HEK293 (cell line): ENCODE measurements at regions not wholly inside any gene's neighbourhood (a gene's known extent, or its start where the extent isn't known, plus 50 kb on each side); places are given as distances from the start of the nearest gene placed in this dataset.

Experiments
- CTCF ChIA-PET: fragments of 350-600 bp; formaldehyde crosslinking; extraction: SDS; loops from one replicate; lab custom pipeline; 2021; ENCODE audit warnings: antibody characterized with exemption; lab: Yijun Ruan, JAX
- POLR2A ChIA-PET: fragments of 300-600 bp; formaldehyde crosslinking; extraction: SDS; loops from one replicate; lab custom pipeline; 2020; ENCODE audit warnings: antibody characterized with exemption, inconsistent platforms; lab: Yijun Ruan, JAX
- H3K27ac ChIP-seq: fragments of 200-500 bp; sonication (Bioruptor generic); 2 replicates; pipeline ENCODE4 v1.5.1; 2014; ENCODE audit warnings: low read depth, low read length, control low read depth, inconsistent platforms; ENCODE audit errors: extremely low read depth
- H3K36me3 ChIP-seq, 2 experiments: fragments of 200-500 bp in 1 of 2; sonication (Bioruptor generic) in 1 of 2; 1 replicate in 1 of 2; 2 replicates in 1 of 2; pipeline ENCODE4 v1.5.1; 2014 to 2017; ENCODE audit warnings: inconsistent platforms in 2 of 2, low read length in 2 of 2; ENCODE audit not compliant: control insufficient read depth in 2 of 2, insufficient read depth in 1 of 2
- H3K4me1 ChIP-seq: fragments of 200-500 bp; sonication (Bioruptor generic); 2 replicates; pipeline ENCODE4 v1.5.1; 2014; ENCODE audit warnings: mild to moderate bottlenecking, low read length, inconsistent platforms; ENCODE audit not compliant: control insufficient read depth, insufficient read depth
- H3K4me3 ChIP-seq: 2 replicates; pipeline ENCODE4 v1.5.1; 2011; ENCODE audit warnings: low read depth, mild to moderate bottlenecking, control low read depth, low read length, moderate library complexity
- H3K9me3 ChIP-seq: fragments of 200-500 bp; sonication (Bioruptor generic); 2 replicates; pipeline ENCODE4 v1.5.1; 2014; ENCODE audit warnings: low read depth, low read length, inconsistent platforms; ENCODE audit not compliant: control insufficient read depth, insufficient read depth
- PRDM10 ChIP-seq: fragments of 450-650 bp; formaldehyde crosslinking; IDR thresholded peaks from 2 replicates; pipeline ENCODE4 v1.5.1; 2016; ENCODE audit warnings: missing biosample characterization, missing genetic modification characterization
- ZBTB17 ChIP-seq: fragments of 450-650 bp; formaldehyde crosslinking; IDR thresholded peaks from 2 replicates; pipeline ENCODE4 v1.5.1; 2016; ENCODE audit warnings: missing biosample characterization, missing genetic modification characterization
- ZBTB20 ChIP-seq: fragments of 450-650 bp; formaldehyde crosslinking; IDR thresholded peaks from 2 replicates; pipeline ENCODE4 v1.5.1; 2016; ENCODE audit warnings: missing biosample characterization, missing genetic modification characterization
- ZBTB49 ChIP-seq: fragments of 450-650 bp; formaldehyde crosslinking; IDR thresholded peaks from 2 replicates; pipeline ENCODE4 v1.5.1; 2016; ENCODE audit warnings: missing biosample characterization, missing genetic modification characterization, low read depth
- ZNF10 ChIP-seq: fragments of 450-650 bp; formaldehyde crosslinking; IDR thresholded peaks from 2 replicates; pipeline ENCODE4 v1.5.1; 2017; ENCODE audit warnings: missing biosample characterization, missing genetic modification characterization
- ZNF221 ChIP-seq: fragments of 450-650 bp; formaldehyde crosslinking; IDR thresholded peaks from 2 replicates; pipeline ENCODE4 v1.5.1; 2017; ENCODE audit warnings: missing biosample characterization, missing genetic modification characterization, borderline replicate concordance
- ZNF23 ChIP-seq: fragments of 450-650 bp; formaldehyde crosslinking; IDR thresholded peaks from 2 replicates; pipeline ENCODE4 v1.5.1; 2016; ENCODE audit warnings: missing biosample characterization, missing genetic modification characterization, borderline replicate concordance
- ZNF324 ChIP-seq: fragments of 450-650 bp; formaldehyde crosslinking; IDR thresholded peaks from 2 replicates; pipeline ENCODE4 v1.5.1; 2016; ENCODE audit warnings: missing biosample characterization, missing genetic modification characterization
- ZNF350 ChIP-seq: fragments of 450-650 bp; formaldehyde crosslinking; IDR thresholded peaks from 2 replicates; pipeline ENCODE4 v1.5.0; 2017; ENCODE audit warnings: missing biosample characterization, mild to moderate bottlenecking, missing genetic modification characterization
- ZNF391 ChIP-seq: fragments of 450-650 bp; formaldehyde crosslinking; IDR thresholded peaks from 2 replicates; pipeline ENCODE4 v1.5.1; 2016; ENCODE audit warnings: low read depth, missing biosample characterization, missing genetic modification characterization, borderline replicate concordance
- ZNF549 ChIP-seq: fragments of 450-650 bp; IDR thresholded peaks from 2 replicates; pipeline ENCODE4 v1.5.1; 2018; ENCODE audit warnings: missing biosample characterization, missing genetic modification characterization, mild to moderate bottlenecking, inconsistent platforms, moderate library complexity
- ZNF558 ChIP-seq: fragments of 450-650 bp; formaldehyde crosslinking; IDR thresholded peaks from 2 replicates; pipeline ENCODE4 v1.5.1; 2016; ENCODE audit warnings: missing biosample characterization, missing genetic modification characterization
- ZNF596 ChIP-seq: fragments of 450-650 bp; IDR thresholded peaks from 2 replicates; pipeline ENCODE4 v1.5.0; 2018; ENCODE audit warnings: missing biosample characterization, mild to moderate bottlenecking, missing genetic modification characterization, moderate library complexity
- ZNF600 ChIP-seq: fragments of 450-650 bp; formaldehyde crosslinking; IDR thresholded peaks from 2 replicates; pipeline ENCODE4 v1.5.1; 2016; ENCODE audit warnings: missing biosample characterization, missing genetic modification characterization
- TF ChIP-seq, protein P1 (sequence below): IDR thresholded peaks from 2 replicates; pipeline ENCODE4 v1.6.1; 2011; ENCODE audit warnings: mild to moderate bottlenecking, low read depth, low read length, borderline replicate concordance

GRCh38 chr3:166296179-166296783 is 459.1 kb upstream of the BCHE start:
- H3K36me3 ChIP-seq: no peaks in the 10 kb centered on the region
- TF ChIP-seq ZNF596 (tag by site-specific recombination) (no peak), ZNF23 (tag by site-specific recombination) (no peak), ZNF350 (tag by site-specific recombination) (no peak), ZNF324 (tag by site-specific recombination) (no peak), ZNF391 (no peak), ZNF600 (no peak), ZBTB20 (tag by site-specific recombination) (no peak), ZNF10 (tag by site-specific recombination) (no peak), ZNF221 (tag by site-specific recombination) (no peak)
- TF ChIP-seq, protein P1, sequence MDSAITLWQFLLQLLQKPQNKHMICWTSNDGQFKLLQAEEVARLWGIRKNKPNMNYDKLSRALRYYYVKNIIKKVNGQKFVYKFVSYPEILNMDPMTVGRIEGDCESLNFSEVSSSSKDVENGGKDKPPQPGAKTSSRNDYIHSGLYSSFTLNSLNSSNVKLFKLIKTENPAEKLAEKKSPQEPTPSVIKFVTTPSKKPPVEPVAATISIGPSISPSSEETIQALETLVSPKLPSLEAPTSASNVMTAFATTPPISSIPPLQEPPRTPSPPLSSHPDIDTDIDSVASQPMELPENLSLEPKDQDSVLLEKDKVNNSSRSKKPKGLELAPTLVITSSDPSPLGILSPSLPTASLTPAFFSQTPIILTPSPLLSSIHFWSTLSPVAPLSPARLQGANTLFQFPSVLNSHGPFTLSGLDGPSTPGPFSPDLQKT: no peak
- H3K4me1 ChIP-seq: no peaks in the 10 kb centered on the region
- no peak overlapping the region for H3K4me3 ChIP-seq
- CTCF ChIA-PET: no interaction called here
- H3K9me3 ChIP-seq: no peaks in the 10 kb centered on the region
- POLR2A ChIA-PET: no interaction called here
- no peak overlapping the region for H3K27ac ChIP-seq

DNA sequence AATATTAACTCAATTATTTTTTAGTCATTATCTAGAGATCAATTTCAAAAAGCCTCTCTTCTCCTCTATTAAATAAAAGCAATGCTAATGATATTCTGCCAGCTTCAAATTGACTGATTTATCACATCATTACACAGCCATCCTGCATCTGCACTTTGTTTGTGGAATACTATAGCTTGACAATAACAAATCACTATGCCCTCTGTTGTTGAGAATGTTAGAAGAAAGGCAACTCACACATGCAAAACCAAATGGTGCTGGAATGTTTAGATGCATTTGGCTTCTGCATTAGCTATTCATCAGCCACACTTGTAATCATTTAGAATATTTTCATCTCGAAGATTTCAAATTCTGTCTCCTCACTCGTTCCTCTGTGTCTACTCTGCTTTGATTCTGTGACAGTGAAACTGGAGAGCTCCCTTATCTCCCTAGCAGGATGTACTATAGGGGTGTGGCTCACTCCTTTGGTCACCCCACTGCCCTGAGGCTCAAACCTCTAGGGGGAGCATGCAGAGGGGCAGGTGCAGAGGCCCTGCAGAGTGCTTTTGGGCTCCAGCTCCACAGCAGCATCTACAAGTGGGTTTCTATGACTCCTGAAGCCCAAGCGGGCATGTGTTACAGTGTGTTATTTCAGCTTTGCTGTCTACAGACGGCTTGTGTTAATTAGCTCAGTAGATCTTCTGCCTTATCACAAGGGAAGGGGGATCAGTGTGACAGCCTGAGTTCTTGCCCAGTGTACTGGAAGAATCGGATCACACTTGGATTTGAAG is 454.1 kb upstream of the BCHE start:
- Histone ChIP-seq H3K4me3 (no peak overlapping the region), H3K36me3 (no peaks in the 10 kb centered on the region), H3K4me1 (no peaks in the 10 kb centered on the region), H3K27ac (no peak overlapping the region), H3K9me3 (no peaks in the 10 kb centered on the region)
- TF ChIP-seq ZNF558 (tag by site-specific recombination) (no peak), PRDM10 (no peak), ZBTB49 (tag by site-specific recombination) (no peak), ZBTB17 (no peak), ZNF549 (tag by site-specific recombination) (no peak)
- ChIA-PET POLR2A (no interaction called here), CTCF (no interaction called here)
